GM23338 (cell line): ENCODE measurements at regions not wholly inside any gene's neighbourhood (a gene's known extent, or its start where the extent isn't known, plus 50 kb on each side); places are given as distances from the start of the nearest gene placed in this dataset.

Source experiments
- ATAC-seq: fragments of 200-7000 bp; cut with Tn5 transposase; 3 replicates; pipeline ENCODE4 v1.9.1; 2020
- DNase-seq: peaks from one replicate; pipeline ENCODE4 v3.0.0-alpha.2; 2015; ENCODE audit warnings: low spot score
- H2AFZ ChIP-seq: fragments of 200-600 bp; sonication (generic); 2 replicates; pipeline ENCODE4 v1.8.0; 2016; ENCODE audit warnings: antibody characterized with exemption, mild to moderate bottlenecking, moderate library complexity
- H3F3A ChIP-seq: fragments of 200-600 bp; sonication (generic); replicated peaks from 2 replicates; pipeline ENCODE4 v1.8.0; 2017; ENCODE audit warnings: antibody characterized with exemption, mixed run types, low read depth
- H3K27ac ChIP-seq: fragments of 200-600 bp; sonication (generic); 2 replicates; pipeline ENCODE4 v1.6.1; 2016; ENCODE audit warnings: low read depth
- H3K27me3 ChIP-seq: fragments of 200-600 bp; sonication (generic); 2 replicates; pipeline ENCODE4 v1.8.0; 2016; ENCODE audit warnings: mild to moderate bottlenecking, mixed run types, moderate library complexity; ENCODE audit not compliant: insufficient read depth
- H3K36me3 ChIP-seq: fragments of 200-600 bp; sonication (generic); 2 replicates; pipeline ENCODE4 v1.8.0; 2016; ENCODE audit warnings: mild to moderate bottlenecking; ENCODE audit not compliant: insufficient read depth
- H3K4me1 ChIP-seq: fragments of 200-600 bp; sonication (generic); 2 replicates; pipeline ENCODE4 v1.8.0; 2016; ENCODE audit warnings: mild to moderate bottlenecking, moderate library complexity; ENCODE audit not compliant: insufficient read depth
- H3K4me2 ChIP-seq: fragments of 200-600 bp; sonication (generic); 2 replicates; pipeline ENCODE4 v1.7.1; 2017; ENCODE audit warnings: mixed run types
- H3K4me3 ChIP-seq: fragments of 200-600 bp; sonication (generic); 2 replicates; pipeline ENCODE4 v1.6.1; 2016; ENCODE audit warnings: mixed run types
- H3K79me2 ChIP-seq: fragments of 200-600 bp; sonication (generic); replicated peaks from 2 replicates; pipeline ENCODE4 v1.8.0; 2017; ENCODE audit warnings: mild to moderate bottlenecking; ENCODE audit not compliant: insufficient read depth
- H3K9me2 ChIP-seq: fragments of 200-600 bp; sonication (generic); 2 replicates; pipeline ENCODE4 v1.8.0; 2017; ENCODE audit not compliant: insufficient read depth
- H4K20me1 ChIP-seq: fragments of 200-600 bp; sonication (generic); replicated peaks from 2 replicates; pipeline ENCODE4 v1.8.0; 2017; ENCODE audit warnings: mild to moderate bottlenecking; ENCODE audit not compliant: insufficient read depth
- H3K27ac Mint-ChIP-seq: 2 replicates; pipeline ENCODE4 v1.8.0; 2020; ENCODE audit warnings: inconsistent platforms, mild to moderate bottlenecking, moderate library complexity, mixed read lengths
- H3K27me3 Mint-ChIP-seq: 3 replicates; pipeline ENCODE4 v1.8.0; 2022; ENCODE audit warnings: low read depth, mild to moderate bottlenecking, moderate library complexity, mixed read lengths, inconsistent platforms; ENCODE audit not compliant: insufficient read depth, poor library complexity
- H3K36me3 Mint-ChIP-seq: 3 replicates; pipeline ENCODE4 v1.8.0; 2021; ENCODE audit warnings: low read depth, mild to moderate bottlenecking, inconsistent platforms, moderate library complexity, mixed read lengths
- H3K4me1 Mint-ChIP-seq: 3 replicates; pipeline ENCODE4 v1.8.0; 2020; ENCODE audit warnings: mild to moderate bottlenecking, inconsistent platforms, mixed read lengths
- H3K4me3 Mint-ChIP-seq: 3 replicates; pipeline ENCODE4 v1.8.0; 2021; ENCODE audit warnings: moderate library complexity, mild to moderate bottlenecking, inconsistent platforms, mixed read lengths
- H3K9me3 Mint-ChIP-seq: 3 replicates; pipeline ENCODE4 v1.8.0; 2020; ENCODE audit warnings: moderate library complexity, mild to moderate bottlenecking, inconsistent platforms, mixed read lengths
- CREB1 ChIP-seq: fragments of 250-450 bp; sonication (Bioruptor Pico); IDR thresholded peaks from 2 replicates; pipeline ENCODE4 v1.5.0; 2020; ENCODE audit warnings: low read depth, mild to moderate bottlenecking, moderate library complexity
- EZH2 ChIP-seq: fragments of 200-600 bp; sonication (generic); IDR thresholded peaks from one replicate; pipeline ENCODE4 v1.8.0; 2017; ENCODE audit warnings: antibody characterized with exemption, mild to moderate bottlenecking, low read depth; ENCODE audit not compliant: unreplicated experiment
- EZH2phosphoT487 ChIP-seq: fragments of 200-600 bp; sonication (generic); IDR thresholded peaks from one replicate; pipeline ENCODE4 v1.8.1; 2018; ENCODE audit warnings: antibody characterized with exemption; ENCODE audit not compliant: unreplicated experiment
- JUNB ChIP-seq: IDR thresholded peaks from one replicate; pipeline ENCODE4 v1.6.1; 2016; ENCODE audit warnings: antibody characterized with exemption; ENCODE audit not compliant: unreplicated experiment
- NANOG ChIP-seq: IDR thresholded peaks from 2 replicates; pipeline ENCODE4 v1.6.1; 2016; ENCODE audit warnings: antibody characterized with exemption, borderline replicate concordance
- POLR2AphosphoS5 ChIP-seq: IDR thresholded peaks from 2 replicates; pipeline ENCODE4 v1.6.1; 2016; ENCODE audit warnings: antibody characterized with exemption, low read depth
- STAT1 ChIP-seq: IDR thresholded peaks from one replicate; pipeline ENCODE4 v1.6.1; 2016; ENCODE audit warnings: antibody characterized with exemption; ENCODE audit not compliant: unreplicated experiment
- ZNF114 ChIP-seq: fragments of 250-450 bp; sonication (Bioruptor Pico); IDR thresholded peaks from 2 replicates; pipeline ENCODE4 v1.5.0; 2020; ENCODE audit warnings: mild to moderate bottlenecking, moderate library complexity
- ZNF331 ChIP-seq: fragments of 250-450 bp; sonication (Bioruptor Pico); IDR thresholded peaks from 2 replicates; pipeline ENCODE4 v1.5.0; 2020; ENCODE audit warnings: low read depth, mild to moderate bottlenecking, moderate library complexity
- TF ChIP-seq, protein P1 (sequence below): IDR thresholded peaks from one replicate; pipeline ENCODE4 v1.6.1; 2018; ENCODE audit warnings: antibody characterized with exemption; ENCODE audit not compliant: unreplicated experiment
- TF ChIP-seq, protein P2 (sequence below): IDR thresholded peaks from 2 replicates; pipeline ENCODE4 v1.6.1; 2016; ENCODE audit warnings: antibody characterized with exemption
- TF ChIP-seq, protein P3 (sequence below), 2 experiments: fragments of 200-600 bp in 1 of 2; sonication (generic) in 1 of 2; conservative IDR thresholded peaks; 2 replicates each; pipeline versions ENCODE4 v1.5.1 to v1.6.1; 2016 to 2017; ENCODE audit warnings: antibody characterized with exemption in 2 of 2, low read depth in 2 of 2, mild to moderate bottlenecking in 2 of 2, moderate library complexity in 1 of 2
- TF ChIP-seq, protein P4 (sequence below): fragments of 250-450 bp; sonication (Bioruptor Pico); IDR thresholded peaks from 2 replicates; pipeline ENCODE4 v1.5.0; 2020; ENCODE audit warnings: mild to moderate bottlenecking, moderate library complexity

DNA sequence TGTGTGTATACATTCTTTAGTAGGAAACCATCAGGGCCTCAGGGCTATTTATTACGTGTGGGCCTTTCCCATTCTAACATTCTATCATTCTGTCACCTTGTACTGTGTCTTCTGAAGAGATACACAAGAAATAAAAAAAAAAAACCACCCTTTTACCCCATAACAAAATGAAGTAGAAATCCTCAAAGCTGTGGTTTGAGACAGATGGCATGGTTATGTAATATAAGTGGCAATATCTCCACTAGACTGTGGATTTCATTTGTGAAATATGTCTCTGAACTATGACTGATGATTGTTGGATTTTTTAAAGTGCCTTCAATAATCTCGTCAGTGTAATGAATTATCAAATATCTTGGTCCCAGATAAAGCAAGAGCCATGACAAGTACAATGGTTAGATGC is 150.0 kb upstream of the BLID start:
- no peak overlapping the region for H3K4me3 ChIP-seq
- Mint-ChIP-seq H3K36me3 (no peaks in the 10 kb centered on the region), H3K4me3 (no peak overlapping the region), H3K27me3 (no peaks in the 10 kb centered on the region), H3K4me1 (peaks cover 19% of the 10 kb centered on the region), H3K27ac (no peak overlapping the region), H3K9me3 (no peaks in the 10 kb centered on the region)
- no peaks in the 10 kb centered on the region for H3K79me2 ChIP-seq
- H2AFZ ChIP-seq: no peak overlapping the region
- DNase-seq: no peak
- TF ChIP-seq POLR2AphosphoS5 (no peak), EZH2phosphoT487 (no peak), ZNF331 (no peak), ZNF114 (CRISPR knock-in tag) (no peak), CREB1 (no peak), STAT1 (no peak), JUNB (no peak), EZH2 (no peak), NANOG (no peak)
- TF ChIP-seq, protein P1, sequence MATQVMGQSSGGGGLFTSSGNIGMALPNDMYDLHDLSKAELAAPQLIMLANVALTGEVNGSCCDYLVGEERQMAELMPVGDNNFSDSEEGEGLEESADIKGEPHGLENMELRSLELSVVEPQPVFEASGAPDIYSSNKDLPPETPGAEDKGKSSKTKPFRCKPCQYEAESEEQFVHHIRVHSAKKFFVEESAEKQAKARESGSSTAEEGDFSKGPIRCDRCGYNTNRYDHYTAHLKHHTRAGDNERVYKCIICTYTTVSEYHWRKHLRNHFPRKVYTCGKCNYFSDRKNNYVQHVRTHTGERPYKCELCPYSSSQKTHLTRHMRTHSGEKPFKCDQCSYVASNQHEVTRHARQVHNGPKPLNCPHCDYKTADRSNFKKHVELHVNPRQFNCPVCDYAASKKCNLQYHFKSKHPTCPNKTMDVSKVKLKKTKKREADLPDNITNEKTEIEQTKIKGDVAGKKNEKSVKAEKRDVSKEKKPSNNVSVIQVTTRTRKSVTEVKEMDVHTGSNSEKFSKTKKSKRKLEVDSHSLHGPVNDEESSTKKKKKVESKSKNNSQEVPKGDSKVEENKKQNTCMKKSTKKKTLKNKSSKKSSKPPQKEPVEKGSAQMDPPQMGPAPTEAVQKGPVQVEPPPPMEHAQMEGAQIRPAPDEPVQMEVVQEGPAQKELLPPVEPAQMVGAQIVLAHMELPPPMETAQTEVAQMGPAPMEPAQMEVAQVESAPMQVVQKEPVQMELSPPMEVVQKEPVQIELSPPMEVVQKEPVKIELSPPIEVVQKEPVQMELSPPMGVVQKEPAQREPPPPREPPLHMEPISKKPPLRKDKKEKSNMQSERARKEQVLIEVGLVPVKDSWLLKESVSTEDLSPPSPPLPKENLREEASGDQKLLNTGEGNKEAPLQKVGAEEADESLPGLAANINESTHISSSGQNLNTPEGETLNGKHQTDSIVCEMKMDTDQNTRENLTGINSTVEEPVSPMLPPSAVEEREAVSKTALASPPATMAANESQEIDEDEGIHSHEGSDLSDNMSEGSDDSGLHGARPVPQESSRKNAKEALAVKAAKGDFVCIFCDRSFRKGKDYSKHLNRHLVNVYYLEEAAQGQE: no peak
- TF ChIP-seq, protein P2, sequence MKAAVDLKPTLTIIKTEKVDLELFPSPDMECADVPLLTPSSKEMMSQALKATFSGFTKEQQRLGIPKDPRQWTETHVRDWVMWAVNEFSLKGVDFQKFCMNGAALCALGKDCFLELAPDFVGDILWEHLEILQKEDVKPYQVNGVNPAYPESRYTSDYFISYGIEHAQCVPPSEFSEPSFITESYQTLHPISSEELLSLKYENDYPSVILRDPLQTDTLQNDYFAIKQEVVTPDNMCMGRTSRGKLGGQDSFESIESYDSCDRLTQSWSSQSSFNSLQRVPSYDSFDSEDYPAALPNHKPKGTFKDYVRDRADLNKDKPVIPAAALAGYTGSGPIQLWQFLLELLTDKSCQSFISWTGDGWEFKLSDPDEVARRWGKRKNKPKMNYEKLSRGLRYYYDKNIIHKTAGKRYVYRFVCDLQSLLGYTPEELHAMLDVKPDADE: no peak
- TF ChIP-seq, protein P3, sequence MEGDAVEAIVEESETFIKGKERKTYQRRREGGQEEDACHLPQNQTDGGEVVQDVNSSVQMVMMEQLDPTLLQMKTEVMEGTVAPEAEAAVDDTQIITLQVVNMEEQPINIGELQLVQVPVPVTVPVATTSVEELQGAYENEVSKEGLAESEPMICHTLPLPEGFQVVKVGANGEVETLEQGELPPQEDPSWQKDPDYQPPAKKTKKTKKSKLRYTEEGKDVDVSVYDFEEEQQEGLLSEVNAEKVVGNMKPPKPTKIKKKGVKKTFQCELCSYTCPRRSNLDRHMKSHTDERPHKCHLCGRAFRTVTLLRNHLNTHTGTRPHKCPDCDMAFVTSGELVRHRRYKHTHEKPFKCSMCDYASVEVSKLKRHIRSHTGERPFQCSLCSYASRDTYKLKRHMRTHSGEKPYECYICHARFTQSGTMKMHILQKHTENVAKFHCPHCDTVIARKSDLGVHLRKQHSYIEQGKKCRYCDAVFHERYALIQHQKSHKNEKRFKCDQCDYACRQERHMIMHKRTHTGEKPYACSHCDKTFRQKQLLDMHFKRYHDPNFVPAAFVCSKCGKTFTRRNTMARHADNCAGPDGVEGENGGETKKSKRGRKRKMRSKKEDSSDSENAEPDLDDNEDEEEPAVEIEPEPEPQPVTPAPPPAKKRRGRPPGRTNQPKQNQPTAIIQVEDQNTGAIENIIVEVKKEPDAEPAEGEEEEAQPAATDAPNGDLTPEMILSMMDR (conservative IDR thresholded peaks at IDR 0.05; ENCODE audit: low read depth in 2 of 2): no peak
- TF ChIP-seq, protein P4, sequence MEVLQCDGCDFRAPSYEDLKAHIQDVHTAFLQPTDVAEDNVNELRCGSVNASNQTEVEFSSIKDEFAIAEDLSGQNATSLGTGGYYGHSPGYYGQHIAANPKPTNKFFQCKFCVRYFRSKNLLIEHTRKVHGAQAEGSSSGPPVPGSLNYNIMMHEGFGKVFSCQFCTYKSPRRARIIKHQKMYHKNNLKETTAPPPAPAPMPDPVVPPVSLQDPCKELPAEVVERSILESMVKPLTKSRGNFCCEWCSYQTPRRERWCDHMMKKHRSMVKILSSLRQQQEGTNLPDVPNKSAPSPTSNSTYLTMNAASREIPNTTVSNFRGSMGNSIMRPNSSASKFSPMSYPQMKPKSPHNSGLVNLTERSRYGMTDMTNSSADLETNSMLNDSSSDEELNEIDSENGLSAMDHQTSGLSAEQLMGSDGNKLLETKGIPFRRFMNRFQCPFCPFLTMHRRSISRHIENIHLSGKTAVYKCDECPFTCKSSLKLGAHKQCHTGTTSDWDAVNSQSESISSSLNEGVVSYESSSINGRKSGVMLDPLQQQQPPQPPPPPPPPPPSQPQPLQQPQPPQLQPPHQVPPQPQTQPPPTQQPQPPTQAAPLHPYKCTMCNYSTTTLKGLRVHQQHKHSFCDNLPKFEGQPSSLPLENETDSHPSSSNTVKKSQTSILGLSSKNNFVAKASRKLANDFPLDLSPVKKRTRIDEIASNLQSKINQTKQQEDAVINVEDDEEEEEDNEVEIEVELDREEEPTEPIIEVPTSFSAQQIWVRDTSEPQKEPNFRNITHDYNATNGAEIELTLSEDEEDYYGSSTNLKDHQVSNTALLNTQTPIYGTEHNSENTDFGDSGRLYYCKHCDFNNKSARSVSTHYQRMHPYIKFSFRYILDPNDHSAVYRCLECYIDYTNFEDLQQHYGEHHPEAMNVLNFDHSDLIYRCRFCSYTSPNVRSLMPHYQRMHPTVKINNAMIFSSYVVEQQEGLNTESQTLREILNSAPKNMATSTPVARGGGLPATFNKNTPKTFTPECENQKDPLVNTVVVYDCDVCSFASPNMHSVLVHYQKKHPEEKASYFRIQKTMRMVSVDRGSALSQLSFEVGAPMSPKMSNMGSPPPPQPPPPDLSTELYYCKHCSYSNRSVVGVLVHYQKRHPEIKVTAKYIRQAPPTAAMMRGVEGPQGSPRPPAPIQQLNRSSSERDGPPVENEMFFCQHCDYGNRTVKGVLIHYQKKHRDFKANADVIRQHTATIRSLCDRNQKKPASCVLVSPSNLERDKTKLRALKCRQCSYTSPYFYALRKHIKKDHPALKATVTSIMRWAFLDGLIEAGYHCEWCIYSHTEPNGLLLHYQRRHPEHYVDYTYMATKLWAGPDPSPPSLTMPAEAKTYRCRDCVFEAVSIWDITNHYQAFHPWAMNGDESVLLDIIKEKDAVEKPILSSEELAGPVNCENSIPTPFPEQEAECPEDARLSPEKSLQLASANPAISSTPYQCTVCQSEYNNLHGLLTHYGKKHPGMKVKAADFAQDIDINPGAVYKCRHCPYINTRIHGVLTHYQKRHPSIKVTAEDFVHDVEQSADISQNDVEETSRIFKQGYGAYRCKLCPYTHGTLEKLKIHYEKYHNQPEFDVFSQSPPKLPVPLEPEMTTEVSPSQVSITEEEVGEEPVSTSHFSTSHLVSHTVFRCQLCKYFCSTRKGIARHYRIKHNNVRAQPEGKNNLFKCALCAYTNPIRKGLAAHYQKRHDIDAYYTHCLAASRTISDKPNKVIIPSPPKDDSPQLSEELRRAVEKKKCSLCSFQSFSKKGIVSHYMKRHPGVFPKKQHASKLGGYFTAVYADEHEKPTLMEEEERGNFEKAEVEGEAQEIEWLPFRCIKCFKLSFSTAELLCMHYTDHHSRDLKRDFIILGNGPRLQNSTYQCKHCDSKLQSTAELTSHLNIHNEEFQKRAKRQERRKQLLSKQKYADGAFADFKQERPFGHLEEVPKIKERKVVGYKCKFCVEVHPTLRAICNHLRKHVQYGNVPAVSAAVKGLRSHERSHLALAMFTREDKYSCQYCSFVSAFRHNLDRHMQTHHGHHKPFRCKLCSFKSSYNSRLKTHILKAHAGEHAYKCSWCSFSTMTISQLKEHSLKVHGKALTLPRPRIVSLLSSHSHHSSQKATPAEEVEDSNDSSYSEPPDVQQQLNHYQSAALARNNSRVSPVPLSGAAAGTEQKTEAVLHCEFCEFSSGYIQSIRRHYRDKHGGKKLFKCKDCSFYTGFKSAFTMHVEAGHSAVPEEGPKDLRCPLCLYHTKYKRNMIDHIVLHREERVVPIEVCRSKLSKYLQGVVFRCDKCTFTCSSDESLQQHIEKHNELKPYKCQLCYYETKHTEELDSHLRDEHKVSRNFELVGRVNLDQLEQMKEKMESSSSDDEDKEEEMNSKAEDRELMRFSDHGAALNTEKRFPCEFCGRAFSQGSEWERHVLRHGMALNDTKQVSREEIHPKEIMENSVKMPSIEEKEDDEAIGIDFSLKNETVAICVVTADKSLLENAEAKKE (CRISPR knock-in tag): no peak
- H3K4me1 ChIP-seq: peaks cover 7% of the 10 kb centered on the region; the same call in 1 of the 2 replicates
- H3K27me3 ChIP-seq: no peaks in the 10 kb centered on the region
- no peaks in the 10 kb centered on the region for H3F3A ChIP-seq
- H3K36me3 ChIP-seq: no peaks in the 10 kb centered on the region
- ATAC-seq: no peak
- H3K9me2 ChIP-seq: no peaks in the 10 kb centered on the region; the same call in 1 of the 2 replicates
- H3K27ac ChIP-seq: no peak overlapping the region
- H3K4me2 ChIP-seq: no peak overlapping the region
- no peaks in the 10 kb centered on the region; the same call in 1 of the 2 replicates for H4K20me1 ChIP-seq
